Iris pigment epithelial cell (primary cell): ENCODE measurements at regions not wholly inside any gene's neighbourhood (a gene's known extent, or its start where the extent isn't known, plus 50 kb on each side); places are given as distances from the start of the nearest gene placed in this dataset.

Experiments
- DNase-seq: peaks from one replicate; pipeline ENCODE4 v3.0.0-alpha.2; 2011; ENCODE audit warnings: low read depth

GRCh38 chr3:28738425-28738824, 389.8 kb upstream of the AZI2 start:
- DNase-seq, result no peak

- DNase-seq, result no peak
Observed at GRCh38 chr3:28739647-28740046, 391.0 kb upstream of the AZI2 start.

GRCh38 chr3:28743271-28743670, 394.6 kb upstream of the AZI2 start:
- DNase-seq, result no peak

- DNase-seq, result no peak
Observed at GRCh38 chr3:28743831-28744230, 395.2 kb upstream of the AZI2 start.

- peak; percentile 12 for DNase-seq
Observed at GRCh38 chr3:28745436-28745835, 396.8 kb upstream of the AZI2 start.

- DNase-seq, result no peak
Observed at GRCh38 chr3:28745916-28746617, 397.4 kb upstream of the AZI2 start.

- DNase-seq, result no peak
Observed at GRCh38 chr3:28746990-28747389, 398.4 kb upstream of the AZI2 start.

- no peak for DNase-seq
Observed at GRCh38 chr3:28751864-28752263, 403.2 kb upstream of the AZI2 start.

GRCh38 chr3:28752290-28752689, 403.7 kb upstream of the AZI2 start:
- no peak for DNase-seq

- DNase-seq, result no peak
Observed at GRCh38 chr3:28756056-28756455, 407.4 kb upstream of the AZI2 start.

- no peak for DNase-seq
Observed at GRCh38 chr3:28758115-28758514, 409.5 kb upstream of the AZI2 start.

- DNase-seq, result no peak
Observed at GRCh38 chr3:28761375-28761774, 412.8 kb upstream of the AZI2 start.

GRCh38 chr3:28765194-28765593, 416.6 kb upstream of the AZI2 start:
- no peak for DNase-seq

GRCh38 chr3:28768439-28768838, 419.8 kb upstream of the AZI2 start:
- DNase-seq, result no peak

GRCh38 chr3:28777806-28778475, 429.3 kb upstream of the AZI2 start:
- no peak for DNase-seq

GRCh38 chr3:28780480-28780879, 431.9 kb upstream of the AZI2 start:
- no peak for DNase-seq

- DNase-seq, result no peak
Observed at GRCh38 chr3:28781053-28781452, 432.4 kb upstream of the AZI2 start.

GRCh38 chr3:28786446-28786845, 437.8 kb upstream of the AZI2 start:
- DNase-seq, result no peak

- DNase-seq, result no peak
Observed at GRCh38 chr3:28788571-28788970, 439.9 kb upstream of the AZI2 start.

GRCh38 chr3:28791713-28792255, 443.2 kb upstream of the AZI2 start:
- DNase-seq, result peak; percentile 18

GRCh38 chr3:28792604-28793003, 444.0 kb upstream of the AZI2 start:
- DNase-seq, result no peak

GRCh38 chr3:28799084-28799483, 450.5 kb upstream of the AZI2 start:
- peak; percentile 21 for DNase-seq

GRCh38 chr3:28800203-28800602, 451.6 kb upstream of the AZI2 start:
- no peak for DNase-seq

- no peak for DNase-seq
Observed at GRCh38 chr3:28808068-28808467, 459.4 kb upstream of the AZI2 start.
